ENCODE measurements at regions not wholly inside any gene's neighbourhood (a gene's known extent, or its start where the extent isn't known, plus 50 kb on each side); places are given as distances from the start of the nearest gene placed in this dataset.

- in situ Hi-C loops (cut with HindIII; ENCODE audit: low sequenced_read_pairs): no loop called here
- TF ChIP-seq CTCF (IDR thresholded peaks at IDR 0.05; ENCODE audit: low read depth, low read length): no peak
- peak; percentile 63 for DNase-seq (ENCODE audit: low read depth, low spot score)
- H3K4me3 ChIP-seq (ENCODE audit: low read depth, low read length): no peak overlapping the region
These were observed 64.4 kb upstream of the KLHL13 start for GRCh38 chrX:118181030-118181429.

DNA sequence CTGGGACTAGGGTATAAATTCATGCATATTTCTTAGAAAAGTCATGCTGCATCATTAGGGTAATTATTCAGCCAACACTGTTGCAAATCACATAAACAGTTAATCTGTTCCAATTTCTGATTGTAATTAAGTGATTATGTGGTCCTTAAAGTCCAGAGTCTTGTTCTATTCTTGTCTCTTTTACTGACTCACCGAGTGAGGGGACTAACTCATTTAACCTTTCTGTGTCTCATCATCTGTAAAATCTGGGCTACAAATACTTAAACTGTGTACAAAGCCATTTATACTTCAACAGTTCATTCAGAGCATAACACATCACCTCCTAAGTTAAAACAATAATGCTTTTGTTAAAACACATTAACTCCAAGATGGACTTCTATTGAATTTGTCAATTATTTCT, 65.4 kb upstream of the KLHL13 start:
- no peak for TF ChIP-seq CTCF (IDR thresholded peaks at IDR 0.05; ENCODE audit: low read depth, low read length)
- DNase-seq (ENCODE audit: low read depth, low spot score): peak; percentile 1
- H3K4me3 ChIP-seq (ENCODE audit: low read depth, low read length): no peak overlapping the region
- in situ Hi-C loops (cut with HindIII; ENCODE audit: low sequenced_read_pairs): no loop called here

DNA sequence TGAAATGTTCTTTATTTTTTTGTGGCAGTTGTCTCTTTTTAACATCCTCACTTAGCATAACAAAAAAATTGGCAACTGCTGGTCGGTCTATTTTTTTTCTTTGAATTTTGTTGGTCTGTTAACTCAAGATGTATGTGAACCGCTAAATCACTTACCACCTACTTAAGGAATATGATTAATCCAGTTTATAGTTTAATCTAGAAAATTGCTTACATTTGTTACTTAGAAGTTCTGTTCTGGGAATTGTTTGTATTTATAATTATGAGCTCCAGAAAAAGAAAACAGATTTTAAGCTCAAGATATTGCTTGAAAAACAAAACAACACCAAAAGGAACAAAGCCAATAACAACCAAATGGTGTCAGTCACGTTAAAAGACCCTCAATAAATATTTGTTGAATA, 66.1 kb upstream of the KLHL13 start:
- no peak overlapping the region for H3K4me3 ChIP-seq (ENCODE audit: low read depth, low read length)
- no peak for TF ChIP-seq CTCF (IDR thresholded peaks at IDR 0.05; ENCODE audit: low read depth, low read length)
- no peak for DNase-seq (ENCODE audit: low read depth, low spot score)
- in situ Hi-C loops (cut with HindIII; ENCODE audit: low sequenced_read_pairs): no loop called here

GRCh38 chrX:118183606-118184005, 67.0 kb upstream of the KLHL13 start:
- TF ChIP-seq CTCF (IDR thresholded peaks at IDR 0.05; ENCODE audit: low read depth, low read length): no peak
- no peak for DNase-seq (ENCODE audit: low read depth, low spot score)
- in situ Hi-C loops (cut with HindIII; ENCODE audit: low sequenced_read_pairs): no loop called here
- H3K4me3 ChIP-seq (ENCODE audit: low read depth, low read length): no peak overlapping the region

GRCh38 chrX:118187100-118187499, 70.5 kb upstream of the KLHL13 start:
- in situ Hi-C loops (cut with HindIII; ENCODE audit: low sequenced_read_pairs): no loop called here
- TF ChIP-seq CTCF (IDR thresholded peaks at IDR 0.05; ENCODE audit: low read depth, low read length): no peak
- no peak for DNase-seq (ENCODE audit: low read depth, low spot score)
- H3K4me3 ChIP-seq (ENCODE audit: low read depth, low read length): no peak overlapping the region

DNA sequence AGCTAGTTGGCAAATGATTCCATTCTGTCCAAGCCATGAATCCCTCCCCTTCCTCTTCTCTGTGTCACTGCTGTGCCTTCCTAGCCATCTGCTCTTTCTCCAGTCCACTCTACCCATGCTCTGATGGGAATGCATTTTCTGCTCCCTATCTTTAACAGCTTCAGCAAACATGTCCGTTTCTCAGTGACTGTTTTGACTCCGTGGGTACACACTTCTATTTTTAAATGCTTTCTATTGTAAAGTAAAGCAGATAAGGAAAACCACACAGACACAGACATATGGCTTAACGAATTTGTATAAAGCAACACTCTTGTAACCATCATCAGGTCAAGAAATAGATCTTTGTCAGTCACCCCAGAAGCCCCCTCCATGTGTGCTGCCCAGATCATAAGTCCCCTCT, 72.4 kb upstream of the KLHL13 start:
- no peak overlapping the region for H3K4me3 ChIP-seq (ENCODE audit: low read depth, low read length)
- no peak for TF ChIP-seq CTCF (IDR thresholded peaks at IDR 0.05; ENCODE audit: low read depth, low read length)
- DNase-seq (ENCODE audit: low read depth, low spot score): no peak
- in situ Hi-C loops (cut with HindIII; ENCODE audit: low sequenced_read_pairs): no loop called here

GRCh38 chrX:118189628-118190027, 73.0 kb upstream of the KLHL13 start:
- no peak for TF ChIP-seq CTCF (IDR thresholded peaks at IDR 0.05; ENCODE audit: low read depth, low read length)
- DNase-seq (ENCODE audit: low read depth, low spot score): no peak
- no peak overlapping the region for H3K4me3 ChIP-seq (ENCODE audit: low read depth, low read length)
- in situ Hi-C loops (cut with HindIII; ENCODE audit: low sequenced_read_pairs): no loop called here

All from astrocyte of the spinal cord (primary cell).